Astrocyte (in vitro differentiated cells and primary cell): ENCODE measurements at regions not wholly inside any gene's neighbourhood (a gene's known extent, or its start where the extent isn't known, plus 50 kb on each side); places are given as distances from the start of the nearest gene placed in this dataset.
A peak's percentile ranks its signal among the peaks of the same experiment; 100 is the strongest.

ENCODE experiments used
- DNase-seq: peaks from one replicate; pipeline ENCODE4 v3.0.0-alpha.2; 2010; ENCODE audit warnings: low read depth
- FAIRE-seq: peaks from 2 replicates; lab custom pipeline; 2011; peaks lifted over from hg19 to GRCh38; lab: Jason Lieb, UNC
- H2AFZ ChIP-seq: 2 replicates; pipeline ENCODE4 v1.6.0; 2012; ENCODE audit warnings: low read depth, low read length, inconsistent platforms
- H3K27ac ChIP-seq: 2 replicates; pipeline ENCODE4 v1.5.1; 2011; ENCODE audit warnings: low read depth, low read length, inconsistent platforms
- H3K27me3 ChIP-seq: 2 replicates; pipeline ENCODE4 v1.6.0; 2011; ENCODE audit warnings: low read length, inconsistent platforms; ENCODE audit not compliant: insufficient read depth
- H3K36me3 ChIP-seq: 2 replicates; pipeline ENCODE4 v1.5.1; 2011; ENCODE audit warnings: low read length, inconsistent platforms; ENCODE audit not compliant: insufficient read depth
- H3K4me1 ChIP-seq: 2 replicates; pipeline ENCODE4 v1.5.1; 2011; ENCODE audit warnings: low read length, inconsistent platforms; ENCODE audit not compliant: insufficient read depth
- H3K4me2 ChIP-seq: 2 replicates; pipeline ENCODE4 v1.6.0; 2012; ENCODE audit warnings: low read length, inconsistent platforms
- H3K4me3 ChIP-seq: 2 replicates; pipeline ENCODE4 v1.5.1; 2011; ENCODE audit warnings: low read depth, mild to moderate bottlenecking, low read length, inconsistent platforms; ENCODE audit not compliant: insufficient read depth
- H3K79me2 ChIP-seq: 2 replicates; pipeline ENCODE4 v1.6.0; 2012; ENCODE audit warnings: mild to moderate bottlenecking, low read length, inconsistent platforms; ENCODE audit not compliant: insufficient read depth
- H3K9ac ChIP-seq: 2 replicates; pipeline ENCODE4 v1.6.0; 2012; ENCODE audit warnings: mild to moderate bottlenecking, low read length, inconsistent platforms
- H3K9me3 ChIP-seq: 2 replicates; pipeline ENCODE4 v1.5.1; 2012; ENCODE audit warnings: low read depth, mild to moderate bottlenecking, low read length, inconsistent platforms; ENCODE audit not compliant: insufficient read depth
- H4K20me1 ChIP-seq: 2 replicates; pipeline ENCODE4 v1.6.0; 2012; ENCODE audit warnings: low read length, inconsistent platforms; ENCODE audit not compliant: insufficient read depth
- H3K27ac Mint-ChIP-seq: one replicate; pipeline ENCODE4 v1.8.0; 2021; ENCODE audit warnings: mild to moderate bottlenecking, mixed read lengths; ENCODE audit not compliant: unreplicated experiment
- H3K27me3 Mint-ChIP-seq: one replicate; pipeline ENCODE4 v1.8.0; 2021; ENCODE audit warnings: low read depth, mixed read lengths; ENCODE audit not compliant: unreplicated experiment
- H3K36me3 Mint-ChIP-seq: one replicate; pipeline ENCODE4 v1.8.0; 2021; ENCODE audit warnings: low read depth, mixed read lengths; ENCODE audit not compliant: unreplicated experiment
- H3K4me1 Mint-ChIP-seq: one replicate; pipeline ENCODE4 v1.8.0; 2021; ENCODE audit warnings: low read depth, mixed read lengths; ENCODE audit not compliant: unreplicated experiment
- H3K4me3 Mint-ChIP-seq: one replicate; pipeline ENCODE4 v1.8.0; 2021; ENCODE audit warnings: mild to moderate bottlenecking, moderate library complexity, mixed read lengths; ENCODE audit not compliant: unreplicated experiment
- H3K9me3 Mint-ChIP-seq: one replicate; pipeline ENCODE4 v1.8.0; 2021; ENCODE audit warnings: mild to moderate bottlenecking, mixed read lengths; ENCODE audit not compliant: unreplicated experiment
- EZH2 ChIP-seq: IDR thresholded peaks from 2 replicates; pipeline ENCODE4 v1.6.1; 2012; ENCODE audit warnings: mild to moderate bottlenecking, low read length, inconsistent platforms; ENCODE audit not compliant: insufficient read depth
- TF ChIP-seq, protein P1 (sequence below): IDR thresholded peaks from 2 replicates; pipeline ENCODE4 v1.5.1; 2011; ENCODE audit warnings: low read depth, mild to moderate bottlenecking, inconsistent platforms, low read length, moderate library complexity; ENCODE audit not compliant: insufficient read depth

- Histone ChIP-seq H2AFZ (no peak overlapping the region), H3K4me2 (no peak overlapping the region), H3K9me3 (no peaks in the 10 kb centered on the region), H3K9ac (no peak overlapping the region), H3K4me3 (no peak overlapping the region), H3K36me3 (no peaks in the 10 kb centered on the region), H3K27me3 (no peaks in the 10 kb centered on the region), H4K20me1 (no peaks in the 10 kb centered on the region), H3K27ac (no peak overlapping the region), H3K79me2 (no peaks in the 10 kb centered on the region), H3K4me1 (no peaks in the 10 kb centered on the region)
- Mint-ChIP-seq H3K4me3 (no peak overlapping the region), H3K27me3 (no peaks in the 10 kb centered on the region), H3K36me3 (no peaks in the 10 kb centered on the region), H3K9me3 (no peaks in the 10 kb centered on the region), H3K4me1 (no peaks in the 10 kb centered on the region), H3K27ac (no peak overlapping the region)
- DNase-seq (no peak), FAIRE-seq (no peak)
- TF ChIP-seq EZH2: no peak
- TF ChIP-seq, protein P1, sequence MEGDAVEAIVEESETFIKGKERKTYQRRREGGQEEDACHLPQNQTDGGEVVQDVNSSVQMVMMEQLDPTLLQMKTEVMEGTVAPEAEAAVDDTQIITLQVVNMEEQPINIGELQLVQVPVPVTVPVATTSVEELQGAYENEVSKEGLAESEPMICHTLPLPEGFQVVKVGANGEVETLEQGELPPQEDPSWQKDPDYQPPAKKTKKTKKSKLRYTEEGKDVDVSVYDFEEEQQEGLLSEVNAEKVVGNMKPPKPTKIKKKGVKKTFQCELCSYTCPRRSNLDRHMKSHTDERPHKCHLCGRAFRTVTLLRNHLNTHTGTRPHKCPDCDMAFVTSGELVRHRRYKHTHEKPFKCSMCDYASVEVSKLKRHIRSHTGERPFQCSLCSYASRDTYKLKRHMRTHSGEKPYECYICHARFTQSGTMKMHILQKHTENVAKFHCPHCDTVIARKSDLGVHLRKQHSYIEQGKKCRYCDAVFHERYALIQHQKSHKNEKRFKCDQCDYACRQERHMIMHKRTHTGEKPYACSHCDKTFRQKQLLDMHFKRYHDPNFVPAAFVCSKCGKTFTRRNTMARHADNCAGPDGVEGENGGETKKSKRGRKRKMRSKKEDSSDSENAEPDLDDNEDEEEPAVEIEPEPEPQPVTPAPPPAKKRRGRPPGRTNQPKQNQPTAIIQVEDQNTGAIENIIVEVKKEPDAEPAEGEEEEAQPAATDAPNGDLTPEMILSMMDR: no peak
These were observed 295.4 kb upstream of the NETO1 start for GRCh38 chr18:73163236-73163635.

GRCh38 chr18:73156117-73156516, 288.3 kb upstream of the NETO1 start:
- peak; percentile 65 for FAIRE-seq
- no peak overlapping the region for H3K4me3 Mint-ChIP-seq
- H3K36me3 ChIP-seq: no peaks in the 10 kb centered on the region

DNA sequence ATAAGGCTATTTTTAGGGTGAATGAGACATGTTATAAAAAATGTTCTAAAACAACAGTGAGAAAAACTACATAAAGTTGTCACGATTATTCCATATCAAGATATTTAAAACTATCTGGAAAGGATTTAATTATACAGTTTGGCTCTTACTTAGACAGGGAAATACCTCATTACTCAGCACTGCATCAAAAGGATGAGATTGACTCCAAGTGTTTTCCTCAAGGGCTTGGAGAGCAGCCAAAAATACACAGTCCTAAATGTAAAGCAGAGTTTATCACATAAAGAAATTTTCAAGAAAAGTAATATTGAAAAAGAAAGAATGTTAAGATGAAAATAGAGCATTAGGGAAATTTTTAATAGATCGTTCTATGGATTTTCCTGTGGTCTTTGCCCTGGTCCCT, 285.5 kb upstream of the NETO1 start:
- no peaks in the 10 kb centered on the region for H3K27me3 Mint-ChIP-seq
- no peak overlapping the region for H3K4me3 ChIP-seq
- no peaks in the 10 kb centered on the region for H4K20me1 ChIP-seq
- no peaks in the 10 kb centered on the region for H3K36me3 ChIP-seq
- no peak overlapping the region for H3K27ac ChIP-seq
- no peak overlapping the region for H3K4me3 Mint-ChIP-seq
- H3K27ac Mint-ChIP-seq: no peak overlapping the region
- FAIRE-seq (no peak), DNase-seq (peak; percentile 33)
- H3K4me2 ChIP-seq: no peak overlapping the region
- TF ChIP-seq EZH2: no peak
- TF ChIP-seq, protein P1: no peak
- H2AFZ ChIP-seq: no peak overlapping the region
- no peaks in the 10 kb centered on the region for H3K4me1 Mint-ChIP-seq
- no peaks in the 10 kb centered on the region for H3K9me3 Mint-ChIP-seq
- no peaks in the 10 kb centered on the region for H3K4me1 ChIP-seq
- H3K9ac ChIP-seq: no peak overlapping the region
- H3K79me2 ChIP-seq: no peaks in the 10 kb centered on the region
- H3K9me3 ChIP-seq: no peaks in the 10 kb centered on the region
- H3K27me3 ChIP-seq: no peaks in the 10 kb centered on the region
- H3K36me3 Mint-ChIP-seq: no peaks in the 10 kb centered on the region

More at GRCh38 chr18:73156117-73156516, 288.3 kb upstream of the NETO1 start:
- DNase-seq: no peak
- Histone ChIP-seq H3K9ac (no peak overlapping the region), H3K79me2 (no peaks in the 10 kb centered on the region), H3K4me2 (no peak overlapping the region), H3K27me3 (no peaks in the 10 kb centered on the region), H4K20me1 (no peaks in the 10 kb centered on the region), H3K9me3 (no peaks in the 10 kb centered on the region), H2AFZ (no peak overlapping the region), H3K4me1 (no peaks in the 10 kb centered on the region), H3K4me3 (no peak overlapping the region), H3K27ac (no peak overlapping the region)
- Mint-ChIP-seq H3K4me1 (no peaks in the 10 kb centered on the region), H3K27me3 (no peaks in the 10 kb centered on the region), H3K36me3 (no peaks in the 10 kb centered on the region), H3K9me3 (no peaks in the 10 kb centered on the region), H3K27ac (no peak overlapping the region)
- TF ChIP-seq, protein P1: no peak
- no peak for TF ChIP-seq EZH2
